Skeletal muscle cell (primary cell): ENCODE measurements at regions not wholly inside any gene's neighbourhood (a gene's known extent, or its start where the extent isn't known, plus 50 kb on each side); places are given as distances from the start of the nearest gene placed in this dataset.
"Not testable (repeated sequence)": the region's sequence is repeated elsewhere in the genome, so short reads cannot be mapped to it uniquely, and the experiment has no call there.

Experiments
- DNase-seq: peaks from one replicate; pipeline ENCODE4 v3.0.0-alpha.2; 2010; ENCODE audit warnings: low read depth
- H3K4me3 ChIP-seq: 2 replicates; pipeline ENCODE4 v1.5.1; 2011; ENCODE audit warnings: low read depth, mild to moderate bottlenecking, control low read depth, low read length, moderate library complexity

DNA sequence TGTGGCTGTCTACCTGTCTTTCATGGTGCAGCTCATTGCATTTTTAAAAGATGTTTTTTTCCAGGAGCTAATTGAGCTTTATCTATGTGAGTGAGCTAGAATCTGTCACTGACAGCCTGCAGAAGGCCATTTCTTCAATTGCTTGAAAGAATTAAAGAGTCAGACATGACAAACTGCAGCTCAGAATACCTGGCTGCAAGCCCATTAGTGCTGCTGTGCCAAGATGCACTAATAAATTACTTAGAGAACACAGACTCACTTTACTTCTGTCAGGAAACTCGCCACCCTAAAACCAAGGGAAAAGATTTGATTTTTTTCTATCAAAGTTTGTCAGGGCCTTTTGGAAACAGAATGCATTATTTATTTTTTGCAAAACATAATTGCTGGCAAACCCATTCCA, 368.3 kb downstream of the CAAP1 start:
- H3K4me3 ChIP-seq = no peak overlapping the region
- no peak for DNase-seq

GRCh38 chr9:26523577-26523976, 369.0 kb downstream of the CAAP1 start:
- DNase-seq = no peak

GRCh38 chr9:26520141-26520540, 372.5 kb downstream of the CAAP1 start:
- no peak for DNase-seq
- H3K4me3 ChIP-seq = no peak overlapping the region

More at GRCh38 chr9:26523577-26523976, 369.0 kb downstream of the CAAP1 start:
- H3K4me3 ChIP-seq = no peak overlapping the region

DNA sequence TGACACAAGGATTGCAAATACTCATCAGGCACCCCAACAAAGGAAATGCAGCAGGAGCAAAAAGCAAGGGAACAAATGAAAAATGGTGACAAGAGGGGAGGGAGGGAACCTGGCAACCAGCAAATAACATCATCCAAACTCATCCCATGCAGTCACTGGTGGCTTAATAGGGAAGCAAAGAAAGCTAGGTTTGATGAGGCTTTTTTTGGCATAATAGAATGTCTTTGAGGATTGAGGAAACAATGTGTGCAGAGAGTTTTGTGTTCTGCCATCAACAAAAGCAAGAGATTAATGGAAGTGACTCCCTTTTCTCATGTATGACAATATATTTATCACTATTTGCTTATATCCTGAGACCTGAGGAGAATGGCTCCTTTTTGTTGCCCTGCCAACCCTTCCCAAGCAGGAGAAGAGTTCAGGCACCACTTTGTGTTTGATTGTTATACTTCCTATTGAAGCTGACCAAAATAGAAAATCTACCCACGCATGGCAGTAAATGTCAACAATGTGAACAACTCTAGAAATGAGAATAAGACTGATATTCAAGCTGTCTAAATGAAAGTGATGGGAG, 375.7 kb downstream of the CAAP1 start:
- no peak for DNase-seq
- H3K4me3 ChIP-seq = no peak overlapping the region

DNA sequence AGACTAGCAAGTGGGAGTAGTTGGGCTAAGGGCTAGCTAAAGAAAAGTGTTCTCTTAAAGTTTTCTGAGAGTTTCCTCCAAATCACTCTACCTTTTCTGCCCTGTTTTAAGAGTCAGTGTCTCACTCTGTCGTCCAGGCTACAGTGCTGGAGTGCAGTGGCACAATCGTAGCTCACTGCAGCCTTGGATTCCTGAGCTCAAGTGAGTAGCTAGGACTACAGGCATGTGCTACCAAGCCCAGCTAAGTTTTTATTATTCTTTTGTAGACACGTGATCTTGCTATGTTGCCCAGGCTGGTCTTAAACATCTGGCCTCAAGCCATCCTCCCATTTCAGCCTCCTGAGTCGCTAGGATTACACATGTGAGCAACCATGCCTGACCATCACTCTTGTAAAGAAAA, 378.9 kb downstream of the CAAP1 start:
- H3K4me3 ChIP-seq = no peak overlapping the region
- DNase-seq = no peak

DNA sequence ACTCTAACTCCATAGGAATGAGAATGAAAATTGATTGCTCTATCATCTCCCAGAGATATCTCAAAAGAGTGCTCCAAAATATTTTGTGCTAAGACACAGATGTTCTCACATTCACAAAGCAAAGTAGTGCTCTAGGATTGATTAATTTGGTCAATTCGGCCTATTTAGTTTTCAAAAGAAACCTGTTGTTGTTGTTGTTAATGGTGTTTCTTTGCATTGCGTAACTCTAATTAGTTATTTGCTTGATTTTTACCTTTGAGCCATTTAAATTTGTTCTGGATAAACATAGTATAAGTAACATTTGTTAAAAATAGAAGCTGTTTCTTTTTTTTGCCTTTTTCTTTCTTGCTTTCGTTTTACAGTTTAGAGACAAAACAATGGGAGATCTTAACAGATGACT, 382.5 kb downstream of the CAAP1 start:
- DNase-seq = no peak
- no peak overlapping the region for H3K4me3 ChIP-seq

DNA sequence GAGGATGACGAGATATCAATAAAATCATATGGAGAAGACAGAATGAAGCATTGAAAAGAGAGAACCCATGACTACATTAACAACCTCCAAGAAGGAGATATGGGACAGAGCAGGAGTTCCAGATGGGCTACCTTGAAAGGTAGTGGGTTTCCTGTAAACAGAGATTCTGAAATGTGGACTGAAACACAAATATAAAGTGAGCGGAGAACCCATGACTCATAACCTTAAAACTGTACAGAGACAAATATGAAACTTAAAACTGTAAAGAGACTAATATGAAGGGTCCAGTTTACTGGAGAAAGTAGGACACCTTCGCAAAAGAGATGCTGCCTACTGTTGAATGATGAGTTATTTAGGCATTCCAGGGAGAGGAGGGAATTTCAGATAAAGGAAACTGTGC, 383.7 kb downstream of the CAAP1 start:
- DNase-seq = no peak

DNA sequence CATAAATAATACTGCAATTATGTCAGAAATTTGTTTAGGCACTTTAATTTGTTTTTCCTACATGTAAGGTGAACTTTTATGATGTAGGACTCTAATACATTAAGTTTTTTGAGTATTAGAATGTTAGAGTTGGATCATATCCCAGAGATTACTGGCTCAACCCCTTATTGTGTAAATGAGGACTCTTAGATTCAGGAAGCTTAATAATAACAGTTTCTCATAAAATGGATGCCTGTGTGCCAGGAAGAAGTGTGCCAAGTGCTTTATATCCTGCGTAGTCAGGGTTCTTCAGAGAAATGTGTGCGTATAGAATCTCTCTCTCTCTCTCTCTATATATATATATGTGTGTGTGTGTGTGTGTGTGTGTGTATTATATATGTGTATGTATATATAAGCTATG, 388.5 kb downstream of the CAAP1 start:
- no peak for DNase-seq
- H3K4me3 ChIP-seq = no peak overlapping the region

More for the DNA sequence above, 383.7 kb downstream of the CAAP1 start:
- no peak overlapping the region for H3K4me3 ChIP-seq

- H3K4me3 ChIP-seq = no peak overlapping the region
- DNase-seq = no peak
Observed at GRCh38 chr9:26502311-26502710, 390.3 kb downstream of the CAAP1 start.

DNA sequence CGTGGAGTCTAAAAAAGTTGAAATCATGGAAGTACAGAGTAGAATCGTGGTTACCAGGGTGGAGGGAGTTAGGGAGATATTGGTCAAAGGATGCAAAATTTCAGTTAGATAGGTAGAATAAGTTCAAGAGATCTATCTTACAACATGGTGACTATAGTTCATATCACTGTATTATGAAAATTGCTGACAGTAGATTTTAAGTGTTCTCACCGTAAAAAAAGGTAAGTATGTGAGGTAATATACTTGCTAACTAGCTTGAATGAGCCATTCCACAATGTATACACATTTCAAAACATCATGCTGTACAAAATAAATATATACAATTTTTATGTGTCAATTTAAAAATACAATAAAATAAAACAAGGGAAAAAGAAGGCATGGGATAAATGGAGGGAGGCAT, 392.1 kb downstream of the CAAP1 start:
- no peak overlapping the region for H3K4me3 ChIP-seq
- no peak for DNase-seq

DNA sequence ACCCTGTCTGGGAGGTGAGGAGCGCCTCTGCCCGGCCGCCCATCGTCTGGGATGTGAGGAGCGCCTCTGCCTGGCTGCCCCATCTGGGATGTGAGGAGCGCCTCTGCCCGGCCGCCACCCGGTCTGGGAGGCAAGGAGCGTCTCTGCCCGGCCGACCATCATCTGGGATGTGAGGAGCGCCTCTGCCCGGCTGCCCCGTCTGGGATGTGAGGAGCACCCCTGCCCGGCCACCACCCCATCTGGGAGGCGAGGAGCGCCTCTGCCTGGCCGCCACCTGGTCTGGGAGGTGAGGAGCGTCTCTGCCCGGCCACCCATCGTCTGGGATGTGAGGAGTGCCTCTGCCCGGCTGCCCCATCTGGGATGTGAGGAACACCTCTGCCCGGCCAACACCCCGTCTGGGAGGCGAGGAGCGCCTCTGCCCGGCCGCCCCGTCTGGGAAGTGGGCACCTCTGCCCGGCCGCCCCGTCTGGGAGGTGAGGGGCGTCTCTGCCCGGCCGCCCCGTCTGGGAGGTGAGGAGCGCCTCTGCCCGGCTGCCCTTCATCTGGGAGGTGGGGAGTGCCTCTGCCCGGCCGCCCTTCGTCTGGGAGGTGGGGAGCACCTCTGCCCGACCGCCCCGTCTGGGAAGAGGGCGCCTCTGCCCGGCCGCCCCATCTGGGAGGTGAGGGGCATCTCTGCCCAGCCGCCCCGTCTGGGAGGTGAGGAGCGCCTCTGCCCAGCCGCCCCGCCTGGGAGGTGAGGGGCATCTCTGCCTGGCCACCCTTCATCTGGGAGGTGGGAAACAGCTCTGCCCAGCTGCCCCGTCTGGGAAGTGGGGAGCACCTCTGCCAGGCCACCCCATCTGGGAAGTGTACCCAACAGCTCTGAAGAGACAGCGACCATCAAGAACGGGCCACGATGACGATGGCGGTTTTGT, 399.7 kb downstream of the CAAP1 start:
- DNase-seq, H3K4me3 ChIP-seq: not testable (repeated sequence)

DNA sequence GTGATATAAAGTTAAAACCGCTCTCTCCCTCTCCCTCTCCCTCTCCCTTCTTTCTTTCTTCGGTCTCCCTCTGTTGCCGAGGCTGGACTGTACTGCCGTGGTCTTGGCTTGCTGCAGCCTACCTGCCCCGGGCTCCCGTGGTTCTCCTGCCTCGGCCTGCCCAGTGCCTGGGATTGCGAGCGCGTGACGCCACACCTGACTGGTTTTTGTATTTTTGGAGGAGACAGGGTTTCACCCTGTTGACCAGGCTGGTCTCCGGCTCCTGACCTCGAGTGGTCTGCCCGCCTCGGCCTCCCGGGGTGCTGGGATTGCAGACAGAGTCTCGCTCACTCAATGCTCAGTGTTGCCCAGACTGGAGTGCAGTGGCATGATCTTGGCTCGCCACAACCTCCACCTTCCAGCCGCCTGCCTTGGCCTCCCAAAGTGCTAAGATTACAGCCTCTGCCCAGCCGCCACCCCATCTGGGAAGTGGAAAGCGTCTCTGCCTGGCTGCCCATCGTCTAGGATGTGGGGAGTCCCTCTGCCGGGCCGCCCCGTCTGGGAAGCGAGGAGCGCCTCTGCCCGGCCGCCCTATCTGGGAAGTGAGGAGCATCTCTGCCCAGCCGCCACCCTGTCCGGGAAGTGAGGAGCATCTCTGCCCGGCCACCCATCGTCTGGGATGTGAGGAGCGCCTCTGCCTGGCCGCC, 400.5 kb downstream of the CAAP1 start:
- H3K4me3 ChIP-seq, DNase-seq: not testable (repeated sequence)

GRCh38 chr9:26483991-26484390, 408.6 kb downstream of the CAAP1 start:
- DNase-seq = no peak
- no peak overlapping the region for H3K4me3 ChIP-seq

DNA sequence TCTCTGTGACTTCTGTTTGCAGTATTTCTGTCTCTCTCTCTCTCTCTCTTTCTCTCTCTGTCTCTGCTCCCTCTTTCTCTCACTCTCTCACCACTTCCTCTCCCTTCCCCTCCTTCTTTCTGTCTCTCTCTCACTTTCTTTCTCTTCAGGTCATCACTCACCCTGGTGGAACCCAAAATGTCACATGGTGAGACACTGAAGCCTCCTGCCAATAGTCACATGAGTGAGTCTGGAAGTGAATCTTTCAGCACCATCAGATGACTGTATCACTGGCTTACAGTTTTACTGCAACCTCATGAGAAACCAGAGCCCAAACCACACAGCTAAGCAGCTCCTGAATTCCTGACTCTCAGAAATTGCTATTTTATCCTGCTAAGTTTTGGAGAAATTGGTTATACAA, 414.6 kb downstream of the CAAP1 start:
- no peak overlapping the region for H3K4me3 ChIP-seq
- no peak for DNase-seq

GRCh38 chr9:26471261-26471660, 421.3 kb downstream of the CAAP1 start:
- no peak for DNase-seq
- H3K4me3 ChIP-seq = no peak overlapping the region

GRCh38 chr9:26470284-26470683, 422.3 kb downstream of the CAAP1 start:
- DNase-seq = no peak
- no peak overlapping the region for H3K4me3 ChIP-seq

GRCh38 chr9:26463837-26464236, 428.8 kb downstream of the CAAP1 start:
- no peak overlapping the region for H3K4me3 ChIP-seq
- DNase-seq = no peak

DNA sequence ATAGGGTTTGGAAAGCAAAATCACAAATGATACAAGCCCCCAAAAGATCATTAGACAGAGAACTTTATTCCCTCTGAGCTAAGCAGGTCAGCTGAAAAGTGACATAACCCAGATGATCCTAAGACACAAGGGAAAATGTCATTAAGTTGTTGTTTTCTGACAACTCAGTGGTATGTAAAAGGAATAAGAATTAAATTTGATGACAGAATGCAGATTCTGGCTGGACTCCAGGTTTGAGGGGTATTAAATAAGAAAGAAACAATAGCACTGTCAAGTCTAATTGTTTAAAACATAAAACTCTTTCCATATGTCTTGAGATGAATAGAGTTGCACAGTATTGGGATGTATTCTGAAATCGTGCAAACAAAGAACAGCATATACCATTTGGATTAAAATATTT, 429.9 kb downstream of the CAAP1 start:
- no peak overlapping the region for H3K4me3 ChIP-seq
- no peak for DNase-seq

- no peak for DNase-seq
- no peak overlapping the region for H3K4me3 ChIP-seq
Observed at GRCh38 chr9:26462213-26462612, 430.4 kb downstream of the CAAP1 start.

DNA sequence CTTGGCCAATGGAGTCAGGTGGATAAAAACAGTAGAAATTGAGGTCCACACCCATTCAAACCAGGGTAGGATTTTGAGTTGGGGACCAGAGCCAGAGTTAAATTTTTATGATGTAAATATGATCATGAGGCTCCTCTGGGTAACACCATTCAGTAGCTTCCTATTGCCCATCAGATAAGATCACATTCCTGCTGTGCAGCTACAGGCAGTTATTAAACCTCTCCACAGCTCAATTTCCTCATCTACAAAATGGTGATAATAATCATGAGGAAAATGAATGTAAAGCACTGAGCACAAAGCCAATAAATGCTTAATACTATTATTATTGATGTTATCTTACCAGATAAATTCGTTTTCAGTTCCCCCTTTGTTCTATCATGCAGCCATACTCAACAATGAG, 432.0 kb downstream of the CAAP1 start:
- no peak overlapping the region for H3K4me3 ChIP-seq
- DNase-seq = no peak
